Left colon (tissue), 2 donors: ENCODE measurements at regions not wholly inside any gene's neighbourhood (a gene's known extent, or its start where the extent isn't known, plus 50 kb on each side); places are given as distances from the start of the nearest gene placed in this dataset.

Experiments
- ATAC-seq: fragments of 200-7000 bp; cut with Tn5 transposase; one replicate; pipeline ENCODE4 v1.9.1; 2020; ENCODE audit warnings: mild to moderate bottlenecking, moderate library complexity
- DNase-seq, 2 donors: peaks; one replicate each; pipeline ENCODE4 v3.0.0-alpha.2; 2020
- intact Hi-C, 2 donors: fragments of 100-400 bp; cut with DNase I in 1 of 2; cut with micrococcal nuclease in 1 of 2; formaldehyde crosslinking; loops; one replicate each; pipeline versions ENCODE4 v1.11.2 to v1.14.0; 2022; cut with DNase I, micrococcal nuclease
- donor health status: DM: no; HTN: no; CAD: no.
- donor health status: DM: yes; HTN: yes; CAD: no.

- intact Hi-C loops: no loop called here
- DNase-seq (no peak), ATAC-seq (no peak)
These were observed 2859.1 kb downstream of the PCDH9 start for GRCh38 chr13:64371045-64371444.

GRCh38 chr13:64369121-64369520, 2861.0 kb downstream of the PCDH9 start:
- DNase-seq: no peak
- intact Hi-C loops: no loop called here
- ATAC-seq: no peak

- intact Hi-C loops: no loop called here
- DNase-seq: no peak
- ATAC-seq: no peak
These were observed 2867.6 kb downstream of the PCDH9 start for GRCh38 chr13:64362564-64362963.

- ATAC-seq (no peak), DNase-seq (no peak)
- intact Hi-C loops: no loop called here
These were observed 2882.5 kb downstream of the PCDH9 start for GRCh38 chr13:64347664-64348063.

GRCh38 chr13:64339373-64340063, 2890.6 kb downstream of the PCDH9 start:
- intact Hi-C loops: no loop called here
- DNase-seq (no peak), ATAC-seq (no peak)

- intact Hi-C loops: no loop called here
- DNase-seq: no peak
- ATAC-seq: no peak
These were observed 2891.5 kb downstream of the PCDH9 start for GRCh38 chr13:64338671-64339070.

GRCh38 chr13:64333888-64334287, 2896.2 kb downstream of the PCDH9 start:
- DNase-seq (no peak), ATAC-seq (no peak)
- intact Hi-C loops: no loop called here

GRCh38 chr13:64332048-64332447, 2898.1 kb downstream of the PCDH9 start:
- DNase-seq: no peak
- no peak for ATAC-seq
- intact Hi-C loops: no loop called here

- DNase-seq: no peak
- intact Hi-C loops: no loop called here
- no peak for ATAC-seq
These were observed 2902.5 kb downstream of the PCDH9 start for GRCh38 chr13:64327505-64328194.

GRCh38 chr13:64314331-64314730, 2898.7 kb upstream of the PCDH20 start:
- intact Hi-C loops: no loop called here
- ATAC-seq: no peak
- DNase-seq: no peak

GRCh38 chr13:64311948-64312347, 2896.3 kb upstream of the PCDH20 start:
- DNase-seq (no peak), ATAC-seq (no peak)

GRCh38 chr13:64311112-64311511, 2895.5 kb upstream of the PCDH20 start:
- intact Hi-C loops: no loop called here
- no peak for DNase-seq
- no peak for ATAC-seq

More at GRCh38 chr13:64311948-64312347, 2896.3 kb upstream of the PCDH20 start:
- intact Hi-C loops: no loop called here

GRCh38 chr13:64305246-64305645, 2889.6 kb upstream of the PCDH20 start:
- intact Hi-C loops: no loop called here
- ATAC-seq (no peak), DNase-seq (no peak)

GRCh38 chr13:64300239-64300638, 2884.6 kb upstream of the PCDH20 start:
- intact Hi-C loops: no loop called here
- DNase-seq (no peak), ATAC-seq (no peak)

- no peak for ATAC-seq
- intact Hi-C loops: no loop called here
- no peak for DNase-seq
These were observed 2878.3 kb upstream of the PCDH20 start for GRCh38 chr13:64293923-64294322.

- ATAC-seq: no peak
- DNase-seq: no peak
- intact Hi-C loops: no loop called here
These were observed 2874.1 kb upstream of the PCDH20 start for GRCh38 chr13:64289702-64290101.

GRCh38 chr13:64283926-64284325, 2868.3 kb upstream of the PCDH20 start:
- ATAC-seq: no peak
- no peak for DNase-seq
- intact Hi-C loops: no loop called here

- intact Hi-C loops: no loop called here
- no peak for DNase-seq
- ATAC-seq: no peak
These were observed 2862.8 kb upstream of the PCDH20 start for GRCh38 chr13:64278493-64278892.

GRCh38 chr13:64277097-64277496, 2861.4 kb upstream of the PCDH20 start:
- intact Hi-C loops: no loop called here
- ATAC-seq (no peak), DNase-seq (no peak)

- no peak for ATAC-seq
- intact Hi-C loops: no loop called here
These were observed 2860.6 kb upstream of the PCDH20 start for GRCh38 chr13:64276232-64276631.

More at GRCh38 chr13:64276232-64276631, 2860.6 kb upstream of the PCDH20 start:
- DNase-seq: no peak
